Left cardiac atrium (tissue), 4 donors: ENCODE measurements at regions not wholly inside any gene's neighbourhood (a gene's known extent, or its start where the extent isn't known, plus 50 kb on each side); places are given as distances from the start of the nearest gene placed in this dataset.
A peak's percentile ranks its signal among the peaks of the same experiment; 100 is the strongest.

Source experiments
- ATAC-seq, 2 donors: fragments of 200-7000 bp; cut with Tn5 transposase; one replicate each; pipeline ENCODE4 v1.9.1; 2020; ENCODE audit warnings: mild to moderate bottlenecking in 2 of 2, moderate library complexity in 2 of 2
- DNase-seq: peaks from one replicate; pipeline ENCODE4 v3.0.0-alpha.2; 2020
- intact Hi-C, 2 donors: fragments of 100-400 bp; cut with DNase I; formaldehyde crosslinking; loops; one replicate each; pipeline versions ENCODE4 v1.14.1 to v1.15.1; 2022 to 2023
- donor health status: DM: no; HTN: yes; CAD: no.
- donor health status: DM: no; HTN: yes; CAD: no; lungs with severe emphysema.
- donor health status: DM: yes; HTN: yes; CAD: no.
- donor health status: Dilated cardiomyopathy.

DNA sequence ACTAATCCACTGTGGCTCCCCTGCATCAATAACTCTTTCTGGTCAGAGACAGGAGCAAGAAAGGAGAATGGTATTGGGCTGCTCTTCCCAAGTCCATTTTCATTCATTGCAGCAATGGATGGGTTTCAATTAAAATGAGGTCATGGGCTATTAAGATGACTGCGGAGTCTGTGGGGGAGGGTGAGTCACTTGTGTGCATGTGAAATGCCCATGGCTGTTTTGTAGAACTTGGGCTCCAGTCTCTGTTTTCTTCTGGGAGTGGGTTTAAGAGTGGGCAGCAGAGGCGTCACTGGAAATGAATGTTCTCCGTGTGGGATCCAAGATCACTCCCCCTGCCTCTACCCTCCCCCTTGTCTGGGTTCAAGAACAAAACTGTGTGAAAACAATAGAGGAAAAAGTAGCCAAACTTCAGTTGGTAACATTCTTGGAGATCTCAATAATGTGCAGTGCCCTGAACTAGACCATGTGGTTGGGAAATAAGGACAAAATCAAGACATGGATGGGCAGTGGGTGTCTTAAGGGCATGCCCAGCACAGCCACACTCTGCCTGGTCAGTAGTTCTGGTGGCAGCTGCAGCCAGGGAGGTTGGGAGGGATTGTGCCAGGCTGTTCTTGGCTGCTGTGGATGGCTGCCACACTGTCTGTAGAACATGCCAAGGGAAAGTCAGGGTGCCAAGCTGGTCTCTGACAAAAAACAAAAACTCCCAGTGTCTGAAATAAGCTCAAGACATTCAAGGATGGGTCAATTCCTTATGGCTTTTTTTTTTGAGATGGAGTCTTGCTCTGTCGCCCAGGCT is 68.2 kb upstream of the CXCR4 start:
- ATAC-seq (peak in 1 of 2 donors; percentile 78), DNase-seq (no peak)
- intact Hi-C loops, result no loop called here

DNA sequence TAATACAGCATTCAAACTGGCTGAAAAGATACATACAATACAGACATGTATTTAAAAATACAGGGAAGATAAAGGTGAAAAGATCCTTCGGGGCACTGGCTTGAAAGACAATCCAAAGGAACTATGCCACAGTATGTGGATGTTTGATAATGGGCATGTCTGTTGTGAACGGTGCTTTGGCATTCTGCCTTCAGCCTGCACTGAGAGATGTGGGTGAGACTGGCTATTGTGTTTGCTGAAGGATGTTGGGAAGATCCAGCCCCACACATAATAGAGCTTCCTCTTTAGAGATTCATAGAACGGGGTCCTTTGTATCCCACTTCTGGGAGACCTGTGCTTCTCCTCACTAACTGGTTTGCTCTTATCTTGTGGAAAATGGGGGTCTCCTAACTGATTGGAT is 65.1 kb upstream of the CXCR4 start:
- intact Hi-C loops, result no loop called here
- ATAC-seq (no peak), DNase-seq (no peak)

DNA sequence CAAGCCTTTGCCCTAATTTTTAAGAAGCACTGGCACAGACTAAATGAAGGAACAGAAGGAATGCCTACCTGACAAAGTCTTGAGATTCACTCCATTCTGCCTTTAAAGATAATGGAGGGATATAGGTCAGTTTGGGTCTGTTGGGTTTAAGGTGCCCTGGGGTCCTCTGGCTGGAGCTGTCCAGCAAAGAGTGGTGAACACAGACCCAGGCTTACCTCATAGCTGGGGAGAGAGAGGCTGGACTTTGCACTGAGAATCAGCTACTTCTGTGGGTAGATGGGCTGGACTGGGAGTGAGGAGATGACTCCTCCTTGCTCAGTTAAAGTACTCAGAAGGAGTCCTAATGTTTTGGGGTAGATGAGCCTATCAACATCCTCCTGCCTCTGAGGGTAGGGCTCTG is 64.4 kb upstream of the CXCR4 start:
- DNase-seq (no peak), ATAC-seq (no peak)
- intact Hi-C loops, result no loop called here

DNA sequence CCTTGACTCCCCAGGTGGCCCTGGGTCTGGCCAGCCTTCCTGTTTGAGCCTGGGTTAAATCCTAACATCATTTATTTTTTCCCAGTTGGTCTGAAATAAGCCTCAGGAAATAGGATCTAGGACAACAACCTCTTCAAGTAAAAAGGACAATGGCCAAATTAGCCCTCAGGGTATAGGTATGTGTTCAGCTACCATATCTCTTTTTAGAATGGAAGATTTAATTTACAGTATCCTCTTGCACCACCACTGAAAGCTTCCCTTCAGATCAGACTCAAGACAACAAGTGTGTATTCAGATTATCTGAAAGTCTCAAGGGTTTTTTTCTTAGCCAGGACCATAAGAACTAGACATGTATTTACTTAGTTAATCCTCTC is 61.6 kb upstream of the CXCR4 start:
- DNase-seq (no peak), ATAC-seq (no peak)
- intact Hi-C loops, result no loop called here

DNA sequence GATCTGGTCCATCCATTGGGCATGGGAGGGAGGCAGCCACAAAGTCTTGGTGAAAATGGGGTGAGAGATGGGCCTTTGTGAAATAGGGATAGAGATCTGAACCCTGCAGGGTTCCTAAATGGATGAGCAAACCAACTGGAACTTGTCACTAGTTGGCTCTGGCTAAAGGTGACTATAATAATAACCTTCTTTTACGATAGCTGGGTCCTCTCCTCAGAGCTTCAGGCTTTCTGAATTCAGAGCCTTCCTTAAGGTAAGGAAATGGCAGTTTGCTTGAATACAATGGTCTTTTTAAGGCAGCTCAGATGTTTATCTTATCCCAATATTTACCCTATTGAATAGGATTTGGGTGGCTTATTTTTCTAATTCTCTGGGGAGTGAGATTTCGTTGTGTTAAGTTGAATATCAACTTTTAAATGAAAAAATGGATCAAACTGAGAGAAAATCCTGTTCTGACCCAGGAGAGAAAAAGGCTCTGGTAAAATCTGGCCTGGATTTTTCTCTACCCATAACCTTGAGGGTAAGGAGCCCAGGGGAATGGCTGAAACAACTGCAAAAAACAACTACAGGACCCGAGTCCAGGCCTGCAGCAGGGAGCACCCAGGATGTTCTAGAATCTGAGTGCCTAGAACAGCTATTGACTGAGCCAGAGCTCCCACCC is 61.1 kb upstream of the CXCR4 start:
- ATAC-seq (no peak), DNase-seq (no peak)
- intact Hi-C loops, result no loop called here

DNA sequence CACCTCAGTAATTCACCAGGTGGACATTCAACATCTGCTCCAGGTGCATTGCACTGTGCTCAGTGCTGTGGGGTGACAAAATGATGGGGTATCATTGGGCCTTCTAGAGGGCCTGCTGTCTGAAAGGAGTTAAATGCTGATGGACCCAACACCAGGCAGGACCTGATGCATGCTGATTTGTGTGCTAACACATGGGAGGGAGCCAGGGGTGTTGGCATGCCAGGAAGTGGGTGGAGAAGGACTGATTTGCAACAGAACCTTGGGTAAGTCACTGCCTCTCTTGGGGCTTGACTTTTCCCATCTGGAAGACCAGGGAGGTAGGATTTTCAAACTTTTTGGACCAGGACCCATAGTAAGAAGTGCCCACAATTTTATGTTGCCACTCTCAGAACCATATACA is 57.9 kb upstream of the CXCR4 start:
- intact Hi-C loops, result no loop called here

DNA sequence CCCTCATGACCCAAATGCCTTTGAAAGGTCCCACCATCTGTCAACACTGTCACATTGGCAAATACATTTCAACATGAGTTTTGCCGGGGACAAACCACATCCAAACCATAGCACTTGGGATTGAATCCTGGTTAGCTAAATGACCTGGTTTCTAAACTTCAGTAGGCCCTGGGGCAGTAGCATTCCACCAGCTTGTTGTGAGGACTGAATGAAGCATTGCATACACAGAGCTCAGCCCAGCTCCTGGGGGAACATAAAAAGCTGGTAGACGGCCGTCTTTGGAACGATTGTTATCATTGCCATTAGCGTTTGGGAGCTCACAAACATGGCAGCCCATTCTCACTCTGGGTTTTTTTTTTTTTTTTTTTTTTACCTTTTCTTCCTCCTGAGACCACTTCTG is 57.5 kb upstream of the CXCR4 start:
- DNase-seq (no peak), ATAC-seq (peak in 1 of 2 donors; percentile 19)
- intact Hi-C loops, result no loop called here

More for the DNA sequence above, 57.9 kb upstream of the CXCR4 start:
- ATAC-seq (peak in 1 of 2 donors; percentile 79), DNase-seq (no peak)

DNA sequence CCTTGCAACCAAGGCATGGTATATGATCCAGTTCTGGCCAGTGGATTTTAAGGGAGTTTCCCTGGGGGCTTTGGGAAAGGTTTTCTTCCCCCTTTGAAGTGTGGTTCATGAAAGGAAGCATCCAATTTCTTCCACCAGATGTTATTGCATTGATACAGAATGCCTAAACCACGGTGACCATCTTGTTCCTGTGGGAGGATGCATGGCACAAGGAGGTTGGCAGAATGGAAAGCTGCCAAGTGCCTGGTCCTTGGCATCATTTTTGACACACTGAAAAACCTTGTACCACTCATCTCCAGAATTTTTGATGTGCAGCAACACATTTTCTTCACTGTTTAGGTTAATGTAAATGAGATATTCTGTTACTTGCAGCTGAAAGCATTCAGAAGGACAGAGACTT is 55.2 kb upstream of the CXCR4 start:
- no peak for ATAC-seq
- intact Hi-C loops, result no loop called here
- DNase-seq, result no peak

DNA sequence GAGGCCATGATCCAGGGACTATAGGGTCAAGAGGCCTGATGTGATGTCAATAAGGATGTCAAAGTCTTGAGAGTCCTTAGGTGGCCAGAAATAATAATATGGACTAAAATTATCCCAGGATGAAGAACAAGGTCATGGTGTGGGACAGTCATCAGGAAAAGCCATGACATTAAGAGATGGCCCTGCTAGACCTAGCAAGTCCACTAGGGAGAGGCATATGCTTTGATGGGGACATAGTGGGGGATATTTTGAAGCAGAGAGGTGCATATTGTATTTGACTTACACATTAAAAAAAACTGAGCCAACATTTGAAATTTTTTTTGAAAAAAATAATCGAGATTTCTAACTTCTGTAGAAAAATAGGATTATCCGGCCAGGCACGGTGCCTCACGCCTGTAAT is 53.3 kb upstream of the CXCR4 start:
- no peak for ATAC-seq
- intact Hi-C loops, result no loop called here
- DNase-seq, result no peak

DNA sequence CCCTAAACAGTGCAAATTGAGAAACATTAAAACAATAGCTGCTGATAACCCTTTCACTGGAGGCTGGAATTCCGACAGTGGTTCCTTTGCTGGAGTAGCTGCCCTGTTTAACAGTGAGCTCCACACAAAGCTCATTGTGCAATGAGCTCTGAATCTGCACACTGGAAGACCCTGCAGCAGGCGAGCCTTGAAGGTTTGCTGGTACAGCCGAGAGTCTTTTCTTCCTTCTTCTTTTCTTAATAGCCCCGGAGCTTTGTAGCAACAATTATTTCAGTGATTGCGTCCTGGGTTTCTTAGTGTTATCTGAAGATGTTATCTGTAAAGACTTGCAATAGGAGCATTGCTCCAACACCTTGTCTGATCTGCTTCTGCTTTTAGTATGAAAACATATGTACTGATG is 50.8 kb upstream of the CXCR4 start:
- DNase-seq (no peak), ATAC-seq (no peak)
- intact Hi-C loops, result no loop called here

DNA sequence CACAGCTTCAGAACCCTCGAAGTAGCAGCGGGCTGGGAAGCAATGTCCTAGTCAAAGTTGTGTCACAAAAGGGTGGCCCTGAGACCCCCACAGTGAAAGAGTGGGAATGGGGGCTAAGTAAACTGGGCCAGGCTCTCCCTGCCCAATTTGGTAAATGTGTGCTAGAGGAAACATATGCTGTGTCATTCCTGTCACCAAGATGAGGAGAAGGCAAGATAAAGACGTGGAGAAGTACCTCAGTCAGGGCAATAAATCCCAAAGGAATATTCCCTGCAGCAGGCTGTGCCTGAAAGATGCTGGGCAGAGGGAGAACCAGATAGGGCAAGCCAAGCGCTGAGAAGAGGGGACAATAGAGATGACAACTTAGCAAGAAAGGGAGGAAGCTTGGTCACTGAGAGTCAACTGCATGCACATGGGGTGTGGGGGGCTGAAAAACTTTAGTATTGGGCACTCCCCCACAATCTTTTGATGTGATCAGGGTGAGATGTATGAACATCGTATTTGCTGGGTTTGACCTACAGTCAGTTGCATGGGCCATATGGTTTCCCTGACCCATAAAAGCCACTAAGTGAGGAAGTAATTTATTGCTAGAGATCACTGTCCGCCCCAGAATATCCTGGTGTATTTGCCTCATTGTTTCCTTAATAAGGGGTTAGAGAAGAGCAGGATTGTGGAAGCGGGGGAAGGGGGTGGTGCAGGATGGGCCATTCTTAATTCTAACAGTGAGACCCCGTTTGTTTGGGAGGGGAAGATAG is 49.9 kb upstream of the CXCR4 start:
- intact Hi-C loops, result no loop called here
- ATAC-seq, result no peak
- DNase-seq, result no peak
